DND-41 (cell line): ENCODE measurements at regions not wholly inside any gene's neighbourhood (a gene's known extent, or its start where the extent isn't known, plus 50 kb on each side); places are given as distances from the start of the nearest gene placed in this dataset.

Experiments
- ATAC-seq: fragments of 200-7000 bp; cut with Tn5 transposase; 3 replicates; pipeline ENCODE4 v1.9.1; 2021; ENCODE audit warnings: low read depth; ENCODE audit not compliant: insufficient read depth
- DNase-seq: peaks from one replicate; pipeline ENCODE4 v3.0.0-alpha.2; 2020
- H2AFZ ChIP-seq: 2 replicates; pipeline ENCODE4 v1.6.0; 2012; ENCODE audit warnings: low read depth, low read length
- H3K27ac ChIP-seq: 2 replicates; pipeline ENCODE4 v1.5.1; 2012; ENCODE audit warnings: low read length, inconsistent platforms
- H3K27me3 ChIP-seq: fragments of 200-600 bp; sonication (generic); 2 replicates; pipeline ENCODE4 v1.6.0; 2012; ENCODE audit warnings: low read length, mild to moderate bottlenecking, inconsistent platforms; ENCODE audit not compliant: insufficient read depth, poor library complexity
- H3K36me3 ChIP-seq: 2 replicates; pipeline ENCODE4 v1.5.1; 2012; ENCODE audit warnings: low read length, inconsistent platforms; ENCODE audit not compliant: insufficient read depth
- H3K4me1 ChIP-seq: 2 replicates; pipeline ENCODE4 v1.5.1; 2012; ENCODE audit warnings: mild to moderate bottlenecking, low read length; ENCODE audit not compliant: insufficient read depth
- H3K4me2 ChIP-seq: 2 replicates; pipeline ENCODE4 v1.6.0; 2012; ENCODE audit warnings: mild to moderate bottlenecking, moderate library complexity, low read length, inconsistent platforms; ENCODE audit not compliant: insufficient read depth
- H3K4me3 ChIP-seq, 2 experiments: fragments of 200-600 bp in 1 of 2; shearing (Covaris generic) in 1 of 2; 2 replicates each; pipeline ENCODE4 v1.5.1; 2012 to 2016; ENCODE audit warnings: inconsistent platforms in 2 of 2, low read length in 2 of 2, mild to moderate bottlenecking in 2 of 2, low read depth in 1 of 2, moderate library complexity in 1 of 2
- H3K79me2 ChIP-seq: 2 replicates; pipeline ENCODE4 v1.6.0; 2012; ENCODE audit warnings: low read length, inconsistent platforms; ENCODE audit not compliant: insufficient read depth
- H3K9ac ChIP-seq: 2 replicates; pipeline ENCODE4 v1.6.0; 2012; ENCODE audit warnings: low read depth, mild to moderate bottlenecking, inconsistent platforms, low read length, moderate library complexity
- H3K9me3 ChIP-seq: 2 replicates; pipeline ENCODE4 v1.5.1; 2012; ENCODE audit warnings: low read length, moderate library complexity, mild to moderate bottlenecking, inconsistent platforms; ENCODE audit not compliant: insufficient read depth, severe bottlenecking
- H4K20me1 ChIP-seq: 2 replicates; pipeline ENCODE4 v1.6.0; 2012; ENCODE audit warnings: low read length; ENCODE audit not compliant: insufficient read depth
- CTCF ChIP-seq: IDR thresholded peaks from 2 replicates; pipeline ENCODE4 v1.5.1; 2012; ENCODE audit warnings: borderline replicate concordance, low read length, moderate library complexity, mild to moderate bottlenecking; ENCODE audit not compliant: poor library complexity, severe bottlenecking; ENCODE audit errors: extremely low read depth
- EZH2 ChIP-seq: IDR thresholded peaks from 3 replicates; pipeline ENCODE4 v1.6.1; 2012; ENCODE audit warnings: borderline replicate concordance, low read depth, mild to moderate bottlenecking, moderate library complexity, low read length, inconsistent platforms; ENCODE audit not compliant: severe bottlenecking

- Histone ChIP-seq H3K9ac (no peak overlapping the region), H3K4me2 (no peak overlapping the region), H2AFZ (no peak overlapping the region), H3K27ac (no peak overlapping the region), H3K4me3 (no peak overlapping the region), H4K20me1 (no peaks in the 10 kb centered on the region), H3K4me1 (0 out of 2 replicates have a peak, but pooled peaks cover 4% of the 10 kb centered on the region), H3K79me2 (no peaks in the 10 kb centered on the region), H3K36me3 (no peaks in the 10 kb centered on the region), H3K27me3 (no peaks in the 10 kb centered on the region), H3K9me3 (no peaks in the 10 kb centered on the region)
- no peak for ATAC-seq
- no peak for TF ChIP-seq EZH2
- TF ChIP-seq CTCF: no peak
- DNase-seq: no peak
Observed at GRCh38 chr4:123479944-123480343, 83.3 kb downstream of the SPRY1 start.

DNA sequence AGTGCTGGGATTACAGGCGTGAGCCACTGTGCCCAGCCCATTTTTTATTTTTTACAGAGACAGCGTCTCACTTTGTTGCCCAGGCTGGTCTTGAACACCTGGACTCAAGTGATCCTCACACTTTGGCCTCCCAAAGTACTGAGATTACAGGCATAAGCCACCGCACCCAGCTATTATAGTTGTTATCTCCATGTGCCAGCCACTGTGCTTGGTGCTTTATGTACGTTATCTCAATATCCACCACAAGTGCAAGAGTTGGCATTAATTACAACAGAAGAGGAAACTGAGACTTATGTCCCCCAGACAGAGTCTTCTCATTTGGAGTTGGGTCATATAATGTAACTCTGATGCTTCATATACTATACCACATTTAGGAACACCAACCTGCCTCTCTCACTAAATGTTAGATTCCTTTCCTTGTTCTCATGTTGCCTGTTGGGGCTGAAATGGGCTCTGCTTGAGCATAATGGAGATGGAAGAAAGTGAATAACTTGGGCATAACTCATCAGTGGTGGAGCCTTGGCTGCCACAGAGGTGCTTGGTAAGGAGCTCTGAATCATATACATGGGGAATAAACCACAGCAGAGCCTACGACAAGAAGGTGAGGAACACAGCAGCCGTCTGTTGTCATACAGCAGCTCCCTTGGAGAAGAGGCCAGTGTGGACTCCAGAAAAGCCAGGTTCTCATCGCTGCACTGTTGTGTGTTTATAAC is 84.3 kb downstream of the SPRY1 start:
- DNase-seq: no peak
- H2AFZ ChIP-seq: no peak overlapping the region

DNA sequence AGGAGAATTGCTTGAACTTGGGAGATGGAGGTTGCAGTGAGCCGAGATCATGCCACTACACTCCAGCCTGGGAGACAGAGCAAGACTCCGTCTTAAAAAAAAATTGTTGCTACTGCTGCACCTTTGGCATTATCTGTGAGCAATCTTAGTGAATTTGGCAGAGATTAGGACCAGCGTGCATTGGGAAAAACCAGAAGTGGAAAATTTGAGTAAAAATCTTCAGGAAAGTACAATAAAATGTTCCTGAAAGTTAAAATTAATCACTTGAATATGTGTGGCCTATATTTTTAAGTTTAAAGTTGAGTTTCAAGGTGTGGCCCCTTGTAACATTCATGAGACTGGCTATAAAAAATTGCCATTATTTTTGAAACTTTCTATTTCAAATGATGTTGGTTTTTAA is 85.1 kb downstream of the SPRY1 start:
- no peak for DNase-seq
- no peaks in the 10 kb centered on the region for H3K27me3 ChIP-seq
- H3K27ac ChIP-seq: no peak overlapping the region
- no peak for ATAC-seq
- H3K4me3 ChIP-seq: no peak overlapping the region
- H3K36me3 ChIP-seq: no peaks in the 10 kb centered on the region
- H4K20me1 ChIP-seq: no peaks in the 10 kb centered on the region
- TF ChIP-seq CTCF: no peak
- TF ChIP-seq EZH2: no peak
- H3K9ac ChIP-seq: no peak overlapping the region
- H3K4me1 ChIP-seq: 0 out of 2 replicates have a peak, but pooled peaks cover 4% of the 10 kb centered on the region
- H3K79me2 ChIP-seq: no peaks in the 10 kb centered on the region
- no peak overlapping the region for H3K4me2 ChIP-seq
- no peak overlapping the region for H2AFZ ChIP-seq
- H3K9me3 ChIP-seq: no peaks in the 10 kb centered on the region

More for the DNA sequence above, 84.3 kb downstream of the SPRY1 start:
- Histone ChIP-seq H3K9me3 (no peaks in the 10 kb centered on the region), H4K20me1 (no peaks in the 10 kb centered on the region), H3K27ac (no peak overlapping the region), H3K79me2 (no peaks in the 10 kb centered on the region), H3K4me3 (no peak overlapping the region), H3K4me2 (no peak overlapping the region), H3K9ac (no peak overlapping the region), H3K27me3 (no peaks in the 10 kb centered on the region), H3K4me1 (0 out of 2 replicates have a peak, but pooled peaks cover 4% of the 10 kb centered on the region), H3K36me3 (no peaks in the 10 kb centered on the region)
- TF ChIP-seq CTCF (no peak), EZH2 (no peak)
- ATAC-seq: no peak
